HCT116 (cell line): ENCODE measurements at regions not wholly inside any gene's neighbourhood (a gene's known extent, or its start where the extent isn't known, plus 50 kb on each side); places are given as distances from the start of the nearest gene placed in this dataset.

ENCODE experiments used
- ATAC-seq: fragments of 200-7000 bp; cut with Tn5 transposase; 2 replicates; pipeline ENCODE4 v1.9.1; 2020; ENCODE audit warnings: mild to moderate bottlenecking, moderate library complexity
- BruUV-seq: library from RNA; stranded (reverse); fragments of 400-500 nt; replicated peaks from 2 replicates; lab custom pipeline; 2021; lab: Mats Ljungman, UMichigan
- CTCF ChIA-PET: fragments of 300-600 bp; sonication (Branson Sonifier 250); formaldehyde crosslinking; loops from one replicate; lab custom pipeline; 2021; ENCODE audit warnings: antibody characterized with exemption; lab: Charles Lee
- POLR2A ChIA-PET: fragments of 300-600, 350-600 bp; sonication (Branson Sonifier 250); formaldehyde crosslinking; loops from one replicate; lab custom pipeline; 2021; ENCODE audit warnings: antibody characterized with exemption; lab: Charles Lee
- RAD21 ChIA-PET, 2 experiments: fragments of 300-600 bp; sonication (Branson Sonifier 250); formaldehyde crosslinking; loops; one replicate each; lab custom pipeline; 2023; ENCODE audit warnings: low total read pairs in 2 of 2; ENCODE audit not compliant: uncharacterized antibody in 2 of 2, unreplicated experiment in 2 of 2, low non-redundant PET in 1 of 2; lab: Charles Lee
- DNase-seq: peaks from one replicate; pipeline ENCODE4 v3.0.0-alpha.2; 2010; ENCODE audit warnings: low read depth, low spot score
- H2AFZ ChIP-seq: fragments of 200-600 bp; shearing (Covaris generic), sonication (generic); 2 replicates; pipeline ENCODE4 v1.6.1; 2017; ENCODE audit warnings: low read depth, mixed run types, mixed read lengths, antibody characterized with exemption, low read length; ENCODE audit not compliant: poor library complexity, severe bottlenecking
- H3K27ac ChIP-seq: 2 replicates; pipeline ENCODE4 v1.5.1; 2012; ENCODE audit warnings: low read depth, low read length
- H3K27me3 ChIP-seq: fragments of 200-600 bp; sonication (generic); 2 replicates; pipeline ENCODE4 v1.6.1; 2016; ENCODE audit warnings: mixed run types, low read length, mixed read lengths; ENCODE audit not compliant: insufficient read depth
- H3K36me3 ChIP-seq, 2 experiments: fragments of 200-500 bp in 1 of 2; fragments of 200-600 bp in 1 of 2; sonication (Bioruptor generic) in 1 of 2; sonication (generic) in 1 of 2; 2 replicates each; pipeline versions ENCODE4 v1.5.1 to v1.6.1; 2014 to 2016; ENCODE audit warnings: low read length in 2 of 2, inconsistent platforms in 1 of 2, mixed read lengths in 1 of 2, mixed run types in 1 of 2; ENCODE audit not compliant: insufficient read depth in 2 of 2, control insufficient read depth in 1 of 2
- H3K4me1 ChIP-seq, 2 experiments: fragments of 200-600 bp in 1 of 2; sonication (generic) in 1 of 2; 2 replicates each; pipeline versions ENCODE4 v1.5.1 to v1.6.1; 2012 to 2017; ENCODE audit warnings: low read length in 2 of 2, inconsistent platforms in 1 of 2, mild to moderate bottlenecking in 1 of 2, mixed read lengths in 1 of 2, mixed run types in 1 of 2, moderate library complexity in 1 of 2; ENCODE audit not compliant: insufficient read depth in 2 of 2, control insufficient read depth in 1 of 2
- H3K4me2 ChIP-seq: fragments of 200-600 bp; sonication (generic); 2 replicates; pipeline ENCODE4 v1.6.1; 2017; ENCODE audit warnings: mixed run types, low read length, mixed read lengths
- H3K4me3 ChIP-seq, 2 experiments: fragments of 200-600 bp in 1 of 2; sonication (generic) in 1 of 2; replicated peaks in 1 of 2; 2 replicates each; pipeline ENCODE4 v1.5.1; 2011 to 2016; ENCODE audit warnings: low read length in 2 of 2, control low read depth in 1 of 2, low read depth in 1 of 2, mild to moderate bottlenecking in 1 of 2, mixed read lengths in 1 of 2, mixed run types in 1 of 2
- H3K79me2 ChIP-seq: fragments of 200-600 bp; sonication (generic); 2 replicates; pipeline ENCODE4 v1.6.1; 2017; ENCODE audit warnings: mild to moderate bottlenecking, mixed run types, low read length, moderate library complexity, mixed read lengths; ENCODE audit not compliant: insufficient read depth
- H3K9ac ChIP-seq: fragments of 200-600 bp; sonication (generic); 2 replicates; pipeline ENCODE4 v1.6.1; 2016; ENCODE audit warnings: low read length, mixed read lengths
- H3K9me2 ChIP-seq: fragments of 200-600 bp; sonication (generic), shearing (Covaris generic); 2 replicates; pipeline ENCODE4 v1.6.1; 2017; ENCODE audit warnings: mixed run types, mild to moderate bottlenecking, moderate library complexity; ENCODE audit not compliant: insufficient read depth
- H3K9me3 ChIP-seq, 2 experiments: fragments of 200-500 bp in 1 of 2; fragments of 200-600 bp in 1 of 2; sonication (Bioruptor generic) in 1 of 2; sonication (generic) in 1 of 2; 2 replicates each; pipeline ENCODE4 v1.6.1; 2014 to 2017; ENCODE audit warnings: low read length in 2 of 2, mixed read lengths in 2 of 2, inconsistent platforms in 1 of 2, low read depth in 1 of 2, mild to moderate bottlenecking in 1 of 2, mixed run types in 1 of 2, moderate library complexity in 1 of 2; ENCODE audit not compliant: control insufficient read depth in 1 of 2, insufficient read depth in 1 of 2
- H4K20me1 ChIP-seq: fragments of 200-600 bp; sonication (generic), shearing (Covaris generic); 2 replicates; pipeline ENCODE4 v1.6.1; 2017; ENCODE audit warnings: mixed run types, mild to moderate bottlenecking, moderate library complexity; ENCODE audit not compliant: insufficient read depth
- ATF3 ChIP-seq: IDR thresholded peaks from 2 replicates; pipeline ENCODE4 v1.6.1; 2012
- CBX3 ChIP-seq: IDR thresholded peaks from 2 replicates; pipeline ENCODE4 v1.6.1; 2012; ENCODE audit warnings: low read depth
- CTCF ChIP-seq, 3 experiments: fragments of 200-600 bp in 1 of 3; sonication (generic) in 1 of 3; IDR thresholded peaks in 2 of 3; conservative IDR thresholded peaks in 1 of 3; 2 replicates each; pipeline ENCODE4 v1.5.1; 2012 to 2017; ENCODE audit warnings: low read depth in 2 of 3, low read length in 2 of 3, antibody characterized with exemption in 1 of 3, borderline replicate concordance in 1 of 3, control low read depth in 1 of 3, mild to moderate bottlenecking in 1 of 3, mixed read lengths in 1 of 3, mixed run types in 1 of 3, moderate library complexity in 1 of 3; ENCODE audit not compliant: insufficient read depth in 1 of 3
- EZH2phosphoT487 ChIP-seq: fragments of 200-600 bp; IDR thresholded peaks from 2 replicates; pipeline ENCODE4 v1.6.1; 2018; ENCODE audit warnings: antibody characterized with exemption, borderline replicate concordance
- FOSL1 ChIP-seq: IDR thresholded peaks from 2 replicates; pipeline ENCODE4 v1.6.1; 2012; ENCODE audit warnings: low read depth
- JUND ChIP-seq: IDR thresholded peaks from 2 replicates; pipeline ENCODE4 v1.6.1; 2012
- MAX ChIP-seq: IDR thresholded peaks from 2 replicates; pipeline ENCODE4 v1.6.1; 2012
- POLR2A ChIP-seq: IDR thresholded peaks from 2 replicates; pipeline ENCODE4 v1.7.0; 2011; ENCODE audit warnings: borderline replicate concordance; ENCODE audit not compliant: insufficient read depth, insufficient read length; ENCODE audit errors: extremely low read depth
- POLR2AphosphoS5 ChIP-seq: IDR thresholded peaks from 2 replicates; pipeline ENCODE4 v1.6.1; 2011; ENCODE audit warnings: mild to moderate bottlenecking, low read depth, low read length, moderate library complexity
- SIN3A ChIP-seq: IDR thresholded peaks from 2 replicates; pipeline ENCODE4 v1.6.1; 2012; ENCODE audit warnings: low read depth
- SRF ChIP-seq: IDR thresholded peaks from 2 replicates; pipeline ENCODE4 v1.6.1; 2012; ENCODE audit warnings: low read depth
- ZNF274 ChIP-seq: fragments of 200-500 bp; sonication (Bioruptor generic); IDR thresholded peaks from 2 replicates; pipeline ENCODE4 v1.6.1; 2014; ENCODE audit warnings: mild to moderate bottlenecking, low read depth, low read length, inconsistent platforms
- intact Hi-C: fragments of 100-400 bp; cut with micrococcal nuclease; formaldehyde crosslinking; loops from 2 replicates; pipeline ENCODE4 v1.10.0; 2022
- TF ChIP-seq, protein P1 (sequence below): IDR thresholded peaks from 2 replicates; pipeline ENCODE4 v1.6.1; 2011; ENCODE audit warnings: mild to moderate bottlenecking, low read length, moderate library complexity; ENCODE audit not compliant: insufficient replicate concordance; ENCODE audit errors: extremely low read depth
- TF ChIP-seq, protein P2 (sequence below): IDR thresholded peaks from 2 replicates; pipeline ENCODE4 v1.6.1; 2012; ENCODE audit warnings: low read depth

- no peak for TF ChIP-seq SIN3A
- TF ChIP-seq POLR2AphosphoS5, result no peak
- TF ChIP-seq JUND, result no peak
- no peak for TF ChIP-seq CBX3
- TF ChIP-seq ZNF274, result no peak
- TF ChIP-seq, protein P1, sequence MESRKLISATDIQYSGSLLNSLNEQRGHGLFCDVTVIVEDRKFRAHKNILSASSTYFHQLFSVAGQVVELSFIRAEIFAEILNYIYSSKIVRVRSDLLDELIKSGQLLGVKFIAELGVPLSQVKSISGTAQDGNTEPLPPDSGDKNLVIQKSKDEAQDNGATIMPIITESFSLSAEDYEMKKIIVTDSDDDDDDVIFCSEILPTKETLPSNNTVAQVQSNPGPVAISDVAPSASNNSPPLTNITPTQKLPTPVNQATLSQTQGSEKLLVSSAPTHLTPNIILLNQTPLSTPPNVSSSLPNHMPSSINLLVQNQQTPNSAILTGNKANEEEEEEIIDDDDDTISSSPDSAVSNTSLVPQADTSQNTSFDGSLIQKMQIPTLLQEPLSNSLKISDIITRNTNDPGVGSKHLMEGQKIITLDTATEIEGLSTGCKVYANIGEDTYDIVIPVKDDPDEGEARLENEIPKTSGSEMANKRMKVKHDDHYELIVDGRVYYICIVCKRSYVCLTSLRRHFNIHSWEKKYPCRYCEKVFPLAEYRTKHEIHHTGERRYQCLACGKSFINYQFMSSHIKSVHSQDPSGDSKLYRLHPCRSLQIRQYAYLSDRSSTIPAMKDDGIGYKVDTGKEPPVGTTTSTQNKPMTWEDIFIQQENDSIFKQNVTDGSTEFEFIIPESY, result no peak
- TF ChIP-seq POLR2A, result no peak
- no peak for TF ChIP-seq MAX
- TF ChIP-seq, all 23 proteins: peak for 0
- no peaks in the 10 kb centered on the region for H4K20me1 ChIP-seq
- intact Hi-C loops, result no loop called here
- no peak overlapping the region for H3K27ac ChIP-seq
- no peak overlapping the region for H3K4me3 ChIP-seq
- H3K4me2 ChIP-seq, result no peak overlapping the region
- BruUV-seq, result no TSS peak
- ATAC-seq (no peak), DNase-seq (no peak)
- no peaks in the 10 kb centered on the region for H3K79me2 ChIP-seq
- CTCF ChIA-PET, result no interaction called here
- H3K4me1 ChIP-seq, result no peaks in the 10 kb centered on the region
- H3K27me3 ChIP-seq, result no peaks in the 10 kb centered on the region
- no peak overlapping the region for H2AFZ ChIP-seq
- H3K9me3 ChIP-seq, result no peaks in the 10 kb centered on the region
- no peak overlapping the region for H3K9ac ChIP-seq
- H3K36me3 ChIP-seq, result no peaks in the 10 kb centered on the region
- RAD21 ChIA-PET, result no interaction called here
- H3K9me2 ChIP-seq, result no peaks in the 10 kb centered on the region
- POLR2A ChIA-PET, result no interaction called here
Observed at GRCh38 chr2:82256983-82257632, 1952.6 kb upstream of the LRRTM1 start.

- Histone ChIP-seq H3K36me3 (no peaks in the 10 kb centered on the region), H3K4me3 (no peak overlapping the region), H2AFZ (no peak overlapping the region), H3K9ac (no peak overlapping the region), H3K27ac (no peak overlapping the region), H4K20me1 (no peaks in the 10 kb centered on the region), H3K9me3 (no peaks in the 10 kb centered on the region), H3K79me2 (no peaks in the 10 kb centered on the region), H3K4me1 (no peaks in the 10 kb centered on the region), H3K9me2 (no peaks in the 10 kb centered on the region), H3K27me3 (no peaks in the 10 kb centered on the region), H3K4me2 (no peak overlapping the region)
- ATAC-seq, result no peak
- no TSS peak for BruUV-seq
- ChIA-PET CTCF (no interaction called here), RAD21 (no interaction called here), POLR2A (no interaction called here)
- DNase-seq, result no peak
- intact Hi-C loops, result no loop called here
- TF ChIP-seq SRF, result no peak
- TF ChIP-seq CBX3, result no peak
- TF ChIP-seq FOSL1, result no peak
- TF ChIP-seq, protein P2, sequence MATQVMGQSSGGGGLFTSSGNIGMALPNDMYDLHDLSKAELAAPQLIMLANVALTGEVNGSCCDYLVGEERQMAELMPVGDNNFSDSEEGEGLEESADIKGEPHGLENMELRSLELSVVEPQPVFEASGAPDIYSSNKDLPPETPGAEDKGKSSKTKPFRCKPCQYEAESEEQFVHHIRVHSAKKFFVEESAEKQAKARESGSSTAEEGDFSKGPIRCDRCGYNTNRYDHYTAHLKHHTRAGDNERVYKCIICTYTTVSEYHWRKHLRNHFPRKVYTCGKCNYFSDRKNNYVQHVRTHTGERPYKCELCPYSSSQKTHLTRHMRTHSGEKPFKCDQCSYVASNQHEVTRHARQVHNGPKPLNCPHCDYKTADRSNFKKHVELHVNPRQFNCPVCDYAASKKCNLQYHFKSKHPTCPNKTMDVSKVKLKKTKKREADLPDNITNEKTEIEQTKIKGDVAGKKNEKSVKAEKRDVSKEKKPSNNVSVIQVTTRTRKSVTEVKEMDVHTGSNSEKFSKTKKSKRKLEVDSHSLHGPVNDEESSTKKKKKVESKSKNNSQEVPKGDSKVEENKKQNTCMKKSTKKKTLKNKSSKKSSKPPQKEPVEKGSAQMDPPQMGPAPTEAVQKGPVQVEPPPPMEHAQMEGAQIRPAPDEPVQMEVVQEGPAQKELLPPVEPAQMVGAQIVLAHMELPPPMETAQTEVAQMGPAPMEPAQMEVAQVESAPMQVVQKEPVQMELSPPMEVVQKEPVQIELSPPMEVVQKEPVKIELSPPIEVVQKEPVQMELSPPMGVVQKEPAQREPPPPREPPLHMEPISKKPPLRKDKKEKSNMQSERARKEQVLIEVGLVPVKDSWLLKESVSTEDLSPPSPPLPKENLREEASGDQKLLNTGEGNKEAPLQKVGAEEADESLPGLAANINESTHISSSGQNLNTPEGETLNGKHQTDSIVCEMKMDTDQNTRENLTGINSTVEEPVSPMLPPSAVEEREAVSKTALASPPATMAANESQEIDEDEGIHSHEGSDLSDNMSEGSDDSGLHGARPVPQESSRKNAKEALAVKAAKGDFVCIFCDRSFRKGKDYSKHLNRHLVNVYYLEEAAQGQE, result no peak
- TF ChIP-seq ATF3, result no peak
- TF ChIP-seq EZH2phosphoT487, result no peak
- no peak for TF ChIP-seq CTCF (IDR thresholded peaks at IDR 0.05 in 2 of 3, conservative IDR thresholded peaks at IDR 0.05 in 1 of 3; ENCODE audit: borderline replicate concordance in 1 of 3, insufficient read depth in 1 of 3, low read depth in 2 of 3, low read length in 2 of 3)
Observed at GRCh38 chr2:82256288-82256687, 1951.7 kb upstream of the LRRTM1 start.
